Osteocyte (in vitro differentiated cells): ENCODE measurements at regions not wholly inside any gene's neighbourhood (a gene's known extent, or its start where the extent isn't known, plus 50 kb on each side); places are given as distances from the start of the nearest gene placed in this dataset.

Source experiments
- DNase-seq: peaks from one replicate; pipeline ENCODE4 v3.0.0; 2021; ENCODE audit warnings: mixed read lengths; ENCODE audit not compliant: unreplicated experiment; ENCODE audit errors: extremely low spot score
- H3K27ac Mint-ChIP-seq: one replicate; pipeline ENCODE4 v1.8.0; 2021; ENCODE audit warnings: mild to moderate bottlenecking, mixed read lengths; ENCODE audit not compliant: unreplicated experiment
- H3K27me3 Mint-ChIP-seq: one replicate; pipeline ENCODE4 v1.8.0; 2021; ENCODE audit warnings: mixed read lengths; ENCODE audit not compliant: unreplicated experiment
- H3K36me3 Mint-ChIP-seq: one replicate; pipeline ENCODE4 v1.8.0; 2021; ENCODE audit warnings: mixed read lengths; ENCODE audit not compliant: unreplicated experiment
- H3K4me1 Mint-ChIP-seq: one replicate; pipeline ENCODE4 v1.8.0; 2021; ENCODE audit warnings: mixed read lengths; ENCODE audit not compliant: unreplicated experiment
- H3K4me3 Mint-ChIP-seq: one replicate; pipeline ENCODE4 v1.8.0; 2021; ENCODE audit warnings: mild to moderate bottlenecking, moderate library complexity, mixed read lengths; ENCODE audit not compliant: unreplicated experiment
- H3K9me3 Mint-ChIP-seq: one replicate; pipeline ENCODE4 v1.8.0; 2021; ENCODE audit warnings: mixed read lengths; ENCODE audit not compliant: unreplicated experiment
- TF ChIP-seq, protein P1 (sequence below): fragments of 200-600 bp; sonication (generic); IDR thresholded peaks from 2 replicates; pipeline ENCODE4 v1.5.0; 2021; ENCODE audit warnings: antibody characterized with exemption, mild to moderate bottlenecking, moderate library complexity

DNA sequence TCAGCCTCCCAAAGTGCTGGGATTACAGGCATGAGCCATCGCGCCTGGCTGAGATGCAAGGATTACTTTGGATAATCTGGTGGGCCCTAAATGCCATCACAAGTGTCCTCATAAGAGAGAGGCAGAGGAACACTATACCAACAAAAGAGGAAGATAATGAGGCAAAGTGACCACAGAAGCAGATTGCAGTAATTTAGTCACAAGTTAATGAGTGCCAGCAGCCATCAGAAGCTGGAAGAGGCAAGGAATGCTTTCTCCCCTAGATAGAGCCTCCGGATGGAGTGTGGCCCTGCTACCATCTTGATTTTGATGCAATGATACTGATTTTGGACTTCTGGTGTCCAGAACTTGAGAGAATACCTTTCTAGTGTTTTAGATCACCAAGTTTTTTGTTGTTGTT is 122.3 kb downstream of the SPATA31D1 start:
- Mint-ChIP-seq H3K4me1 (peaks cover 34% of the 10 kb centered on the region), H3K4me3 (no peak overlapping the region), H3K36me3 (no peaks in the 10 kb centered on the region), H3K9me3 (no peaks in the 10 kb centered on the region), H3K27me3 (no peaks in the 10 kb centered on the region), H3K27ac (no peak overlapping the region)
- DNase-seq: no peak
- TF ChIP-seq, protein P1, sequence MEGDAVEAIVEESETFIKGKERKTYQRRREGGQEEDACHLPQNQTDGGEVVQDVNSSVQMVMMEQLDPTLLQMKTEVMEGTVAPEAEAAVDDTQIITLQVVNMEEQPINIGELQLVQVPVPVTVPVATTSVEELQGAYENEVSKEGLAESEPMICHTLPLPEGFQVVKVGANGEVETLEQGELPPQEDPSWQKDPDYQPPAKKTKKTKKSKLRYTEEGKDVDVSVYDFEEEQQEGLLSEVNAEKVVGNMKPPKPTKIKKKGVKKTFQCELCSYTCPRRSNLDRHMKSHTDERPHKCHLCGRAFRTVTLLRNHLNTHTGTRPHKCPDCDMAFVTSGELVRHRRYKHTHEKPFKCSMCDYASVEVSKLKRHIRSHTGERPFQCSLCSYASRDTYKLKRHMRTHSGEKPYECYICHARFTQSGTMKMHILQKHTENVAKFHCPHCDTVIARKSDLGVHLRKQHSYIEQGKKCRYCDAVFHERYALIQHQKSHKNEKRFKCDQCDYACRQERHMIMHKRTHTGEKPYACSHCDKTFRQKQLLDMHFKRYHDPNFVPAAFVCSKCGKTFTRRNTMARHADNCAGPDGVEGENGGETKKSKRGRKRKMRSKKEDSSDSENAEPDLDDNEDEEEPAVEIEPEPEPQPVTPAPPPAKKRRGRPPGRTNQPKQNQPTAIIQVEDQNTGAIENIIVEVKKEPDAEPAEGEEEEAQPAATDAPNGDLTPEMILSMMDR: no peak

DNA sequence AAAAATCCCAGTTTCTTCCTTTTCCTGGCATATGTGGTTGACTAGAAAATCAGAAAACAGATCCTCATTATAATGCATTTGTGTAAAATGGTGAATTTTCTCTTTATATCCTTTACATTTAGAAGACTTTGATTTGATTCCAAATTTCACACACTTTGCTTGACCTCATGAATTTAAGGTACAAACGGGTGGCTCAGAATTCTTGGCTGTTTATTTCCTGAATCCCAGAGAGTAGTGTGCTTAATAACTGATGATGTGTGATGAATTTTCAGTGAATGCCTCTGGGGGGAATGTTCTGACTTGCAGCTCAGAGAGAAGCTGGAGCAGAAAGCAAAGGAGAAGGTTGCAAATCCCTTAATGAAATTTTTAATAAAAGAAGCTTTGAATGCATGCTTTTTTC is 126.8 kb downstream of the SPATA31D1 start:
- no peaks in the 10 kb centered on the region for H3K27me3 Mint-ChIP-seq
- no peak overlapping the region for H3K4me3 Mint-ChIP-seq
- H3K4me1 Mint-ChIP-seq: peaks cover 31% of the 10 kb centered on the region
- H3K27ac Mint-ChIP-seq: no peak overlapping the region
- TF ChIP-seq, protein P1: no peak
- no peaks in the 10 kb centered on the region for H3K9me3 Mint-ChIP-seq
- no peaks in the 10 kb centered on the region for H3K36me3 Mint-ChIP-seq
- DNase-seq: no peak

- no peak overlapping the region for H3K4me3 Mint-ChIP-seq
- no peaks in the 10 kb centered on the region for H3K36me3 Mint-ChIP-seq
- H3K9me3 Mint-ChIP-seq: no peaks in the 10 kb centered on the region
- DNase-seq: no peak
- H3K27me3 Mint-ChIP-seq: no peaks in the 10 kb centered on the region
- H3K27ac Mint-ChIP-seq: no peak overlapping the region
- TF ChIP-seq, protein P1: no peak
- peaks cover 30% of the 10 kb centered on the region for H3K4me1 Mint-ChIP-seq
Measured at GRCh38 chr9:82115900-82116299, 127.3 kb downstream of the SPATA31D1 start.

- TF ChIP-seq, protein P1: no peak
- Mint-ChIP-seq H3K27me3 (no peaks in the 10 kb centered on the region), H3K4me3 (no peak overlapping the region), H3K4me1 (peaks cover 30% of the 10 kb centered on the region), H3K36me3 (no peaks in the 10 kb centered on the region), H3K9me3 (no peaks in the 10 kb centered on the region), H3K27ac (peak overlapping the region; percentile 5)
- no peak for DNase-seq
Measured at GRCh38 chr9:82116556-82116955, 128.0 kb downstream of the SPATA31D1 start.

GRCh38 chr9:82117026-82117811 is 128.6 kb downstream of the SPATA31D1 start:
- H3K27me3 Mint-ChIP-seq: no peaks in the 10 kb centered on the region
- H3K27ac Mint-ChIP-seq: peak overlapping the region; percentile 5
- H3K4me1 Mint-ChIP-seq: peaks cover 30% of the 10 kb centered on the region
- TF ChIP-seq, protein P1: no peak
- H3K4me3 Mint-ChIP-seq: no peak overlapping the region
- H3K9me3 Mint-ChIP-seq: no peaks in the 10 kb centered on the region
- no peak for DNase-seq
- no peaks in the 10 kb centered on the region for H3K36me3 Mint-ChIP-seq
